ENCODE measurements at regions not wholly inside any gene's neighbourhood (a gene's known extent, or its start where the extent isn't known, plus 50 kb on each side); places are given as distances from the start of the nearest gene placed in this dataset.

DNA sequence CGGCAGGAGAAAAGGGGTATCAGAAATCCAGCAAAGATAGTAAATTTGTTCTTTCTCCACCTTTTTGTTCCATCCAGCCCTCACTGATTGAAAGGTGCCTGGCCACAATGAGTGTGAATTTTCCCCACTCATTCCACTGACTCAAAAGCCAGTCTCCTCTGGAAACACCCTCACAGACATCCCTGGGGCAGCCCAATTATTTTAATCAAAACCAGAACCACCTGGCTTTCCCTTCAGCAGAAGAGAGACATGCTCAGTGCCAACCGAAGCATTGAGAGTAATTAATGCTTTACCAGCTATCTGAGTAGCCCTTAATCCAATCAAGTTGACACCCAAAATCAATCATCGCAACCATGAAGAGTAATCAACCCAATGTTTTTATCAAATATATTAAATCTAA, 1129.6 kb upstream of the GBE1 start:
- H3K4me3 ChIP-seq (ENCODE audit: low read depth, low read length), result no peak overlapping the region
- TF ChIP-seq, protein P1, sequence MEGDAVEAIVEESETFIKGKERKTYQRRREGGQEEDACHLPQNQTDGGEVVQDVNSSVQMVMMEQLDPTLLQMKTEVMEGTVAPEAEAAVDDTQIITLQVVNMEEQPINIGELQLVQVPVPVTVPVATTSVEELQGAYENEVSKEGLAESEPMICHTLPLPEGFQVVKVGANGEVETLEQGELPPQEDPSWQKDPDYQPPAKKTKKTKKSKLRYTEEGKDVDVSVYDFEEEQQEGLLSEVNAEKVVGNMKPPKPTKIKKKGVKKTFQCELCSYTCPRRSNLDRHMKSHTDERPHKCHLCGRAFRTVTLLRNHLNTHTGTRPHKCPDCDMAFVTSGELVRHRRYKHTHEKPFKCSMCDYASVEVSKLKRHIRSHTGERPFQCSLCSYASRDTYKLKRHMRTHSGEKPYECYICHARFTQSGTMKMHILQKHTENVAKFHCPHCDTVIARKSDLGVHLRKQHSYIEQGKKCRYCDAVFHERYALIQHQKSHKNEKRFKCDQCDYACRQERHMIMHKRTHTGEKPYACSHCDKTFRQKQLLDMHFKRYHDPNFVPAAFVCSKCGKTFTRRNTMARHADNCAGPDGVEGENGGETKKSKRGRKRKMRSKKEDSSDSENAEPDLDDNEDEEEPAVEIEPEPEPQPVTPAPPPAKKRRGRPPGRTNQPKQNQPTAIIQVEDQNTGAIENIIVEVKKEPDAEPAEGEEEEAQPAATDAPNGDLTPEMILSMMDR (IDR thresholded peaks at IDR 0.05; ENCODE audit: borderline replicate concordance, insufficient read depth, low read depth, low read length), result no peak

- TF ChIP-seq, protein P1 (IDR thresholded peaks at IDR 0.05; ENCODE audit: borderline replicate concordance, insufficient read depth, low read depth, low read length), result no peak
These were observed 1121.6 kb upstream of the GBE1 start for GRCh38 chr3:82883072-82883471.

GRCh38 chr3:82875401-82875800, 1114.0 kb upstream of the GBE1 start:
- TF ChIP-seq, protein P1 (IDR thresholded peaks at IDR 0.05; ENCODE audit: borderline replicate concordance, insufficient read depth, low read depth, low read length), result no peak
- no peak overlapping the region for H3K4me3 ChIP-seq (ENCODE audit: low read depth, low read length)

More at GRCh38 chr3:82883072-82883471, 1121.6 kb upstream of the GBE1 start:
- H3K4me3 ChIP-seq (ENCODE audit: low read depth, low read length), result no peak overlapping the region

DNA sequence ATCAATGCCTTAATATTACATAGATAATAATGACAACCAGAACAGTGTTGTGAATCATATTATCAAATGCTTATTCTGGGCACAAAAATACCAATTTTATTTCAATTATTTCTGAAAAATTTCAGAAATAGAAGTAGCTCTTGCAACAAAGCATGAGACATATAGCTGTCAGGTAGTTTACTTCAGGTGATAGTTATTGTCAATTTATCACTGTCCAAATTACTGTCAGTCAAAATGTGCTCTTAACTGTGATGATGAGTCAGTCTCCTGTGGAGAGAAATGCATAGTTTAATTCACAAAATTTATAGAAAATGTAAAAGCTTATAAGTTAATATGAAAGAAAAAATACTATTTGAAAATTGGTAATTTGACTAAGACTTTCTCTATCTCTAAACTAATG, 1078.4 kb upstream of the GBE1 start:
- TF ChIP-seq, protein P1 (IDR thresholded peaks at IDR 0.05; ENCODE audit: borderline replicate concordance, insufficient read depth, low read depth, low read length), result no peak
- H3K4me3 ChIP-seq (ENCODE audit: low read depth, low read length), result no peak overlapping the region

DNA sequence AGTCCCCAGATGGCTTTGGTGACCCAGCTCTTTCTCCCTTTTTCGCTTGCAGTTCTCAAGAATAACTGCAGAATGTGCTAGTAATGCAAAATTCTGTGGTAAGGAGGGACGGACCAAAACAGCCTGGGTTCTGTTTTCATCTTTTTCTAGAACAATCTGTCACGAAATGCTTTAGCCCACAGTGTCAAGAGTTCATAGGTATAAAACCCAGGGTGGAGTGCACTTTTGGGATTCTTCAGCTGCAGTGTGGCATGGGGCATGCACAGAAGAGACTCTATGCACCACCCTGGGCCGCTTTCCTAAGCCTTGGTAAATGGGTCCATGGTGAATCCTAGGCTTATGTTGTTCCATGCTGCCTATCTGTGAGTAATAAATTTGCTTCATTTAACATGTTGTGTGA, 1072.7 kb upstream of the GBE1 start:
- no peak overlapping the region for H3K4me3 ChIP-seq (ENCODE audit: low read depth, low read length)
- TF ChIP-seq, protein P1 (IDR thresholded peaks at IDR 0.05; ENCODE audit: borderline replicate concordance, insufficient read depth, low read depth, low read length), result no peak

- no peak overlapping the region for H3K4me3 ChIP-seq (ENCODE audit: low read depth, low read length)
- TF ChIP-seq, protein P1 (IDR thresholded peaks at IDR 0.05; ENCODE audit: borderline replicate concordance, insufficient read depth, low read depth, low read length), result no peak
These were observed 1063.0 kb upstream of the GBE1 start for GRCh38 chr3:82824491-82824890.

- H3K4me3 ChIP-seq (ENCODE audit: low read depth, low read length), result no peak overlapping the region
- TF ChIP-seq, protein P1 (IDR thresholded peaks at IDR 0.05; ENCODE audit: borderline replicate concordance, insufficient read depth, low read depth, low read length), result no peak
These were observed 1054.6 kb upstream of the GBE1 start for GRCh38 chr3:82816086-82816485.

Data from GM12875 (cell line).